ENCODE measurements at regions not wholly inside any gene's neighbourhood (a gene's known extent, or its start where the extent isn't known, plus 50 kb on each side); places are given as distances from the start of the nearest gene placed in this dataset.
"Not testable (repeated sequence)": the region's sequence is repeated elsewhere in the genome, so short reads cannot be mapped to it uniquely, and the experiment has no call there.

DNA sequence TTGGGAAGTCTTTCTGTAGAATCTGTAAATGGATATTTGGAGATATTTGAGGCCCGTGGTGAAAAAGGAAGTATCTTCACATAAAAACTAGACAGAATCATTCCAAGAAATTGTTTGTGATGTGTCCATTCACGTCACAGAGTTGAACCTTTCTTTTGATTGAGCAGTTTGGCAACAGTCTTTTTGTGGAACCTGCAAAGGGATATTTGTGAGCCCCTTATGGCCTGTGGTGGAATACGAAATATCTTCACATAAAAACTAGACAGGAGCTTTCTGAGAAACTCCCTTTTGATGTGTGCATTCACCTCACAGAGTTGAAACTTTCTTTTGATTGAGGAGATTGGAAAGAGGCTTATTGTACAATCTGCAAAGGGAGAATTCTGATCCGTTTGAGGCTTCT is 2980.4 kb downstream of the TUBA3C start:
- H3K4me1 ChIP-seq; H3K36me3 ChIP-seq; intact Hi-C loops (cut with DNase I; ENCODE audit: low total_unique reads); H3K27ac ChIP-seq; H3K27me3 ChIP-seq; H3K4me3 ChIP-seq: not testable (repeated sequence)
- DNase-seq: peak in 1 of 2 donors; percentile 21
- H3K9me3 ChIP-seq: peaks cover 0 to 32% (median 15%) of the 10 kb centered on the region in 4 donors
- 28 to 54% (median 48%) methylated on average over 3 to 4 of the region's 4 CpGs for WGBS, 5 donors

DNA sequence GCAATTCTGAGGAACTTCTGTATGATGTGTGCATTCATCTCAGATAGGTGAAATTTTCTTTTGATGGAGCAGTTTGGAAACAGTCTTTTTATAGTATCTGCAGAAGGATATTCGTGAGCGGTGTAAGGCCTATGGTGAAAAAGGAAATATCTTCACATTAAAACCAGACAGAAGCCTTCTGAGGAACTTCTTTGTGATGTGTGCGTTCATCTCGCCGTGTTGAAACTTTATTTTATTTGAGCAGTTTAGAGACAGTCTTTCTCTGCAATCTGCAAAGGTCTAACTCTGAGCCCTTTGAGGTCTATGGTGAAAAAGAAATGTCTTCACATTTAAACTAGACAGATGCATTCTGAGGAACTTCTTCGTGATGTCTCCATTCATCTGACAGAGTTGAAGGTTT is 3021.0 kb downstream of the TUBA3C start:
- H3K27ac ChIP-seq; intact Hi-C loops (cut with DNase I; ENCODE audit: low total_unique reads): not testable (repeated sequence)

DNA sequence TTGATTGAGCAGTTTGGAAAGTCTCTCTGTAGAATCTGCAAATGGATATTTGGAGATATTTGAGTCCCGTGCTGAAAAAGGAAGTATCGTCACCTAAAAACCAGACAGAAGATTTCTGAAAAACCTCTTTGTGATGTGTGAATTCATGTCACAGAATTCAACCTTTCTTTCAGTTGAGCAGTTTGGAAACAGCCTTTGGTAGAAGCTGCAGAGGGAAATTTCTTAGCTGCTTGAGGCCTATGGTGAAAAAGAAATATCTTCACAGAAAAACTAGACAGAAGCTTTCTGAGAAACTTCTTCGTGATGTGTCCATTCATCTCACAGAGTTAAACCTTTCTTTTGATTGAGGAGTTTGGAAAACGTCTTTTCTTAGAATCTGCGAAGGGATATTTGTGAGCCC is 3022.7 kb downstream of the TUBA3C start:
- DNase-seq; H3K27ac ChIP-seq; H3K4me3 ChIP-seq; H3K27me3 ChIP-seq; H3K4me1 ChIP-seq; intact Hi-C loops (cut with DNase I; ENCODE audit: low total_unique reads); H3K36me3 ChIP-seq: not testable (repeated sequence)
- peaks cover 18 to 51% (median 36%) of the 10 kb centered on the region in 4 donors for H3K9me3 ChIP-seq
- WGBS, 5 donors: 11 to 78% (median 56%) methylated on average over 1 to 3 of the region's 5 CpGs

More for the DNA sequence above, 3021.0 kb downstream of the TUBA3C start:
- not testable (repeated sequence) for H3K36me3 ChIP-seq, H3K4me1 ChIP-seq, H3K27me3 ChIP-seq, H3K4me3 ChIP-seq, DNase-seq
- peaks cover 19 to 59% (median 41%) of the 10 kb centered on the region in 4 donors for H3K9me3 ChIP-seq
- 48 to 61% (median 56%) methylated on average over 5 to 6 of the region's 6 CpGs for WGBS, 5 donors

GRCh38 chr13:16158016-16158415 is 3023.6 kb downstream of the TUBA3C start:
- peak in 1 of 2 donors; percentile 48 for DNase-seq
- H3K4me1 ChIP-seq; H3K27ac ChIP-seq; H3K4me3 ChIP-seq; H3K27me3 ChIP-seq; H3K36me3 ChIP-seq; intact Hi-C loops (cut with DNase I; ENCODE audit: low total_unique reads): not testable (repeated sequence)
- 48 to 75% (median 60%) methylated on average over 4 to 6 of the region's 6 CpGs for WGBS, 5 donors
- peaks cover 15 to 45% (median 30%) of the 10 kb centered on the region in 4 donors for H3K9me3 ChIP-seq

- H3K27ac ChIP-seq; H3K4me1 ChIP-seq; H3K4me3 ChIP-seq; H3K36me3 ChIP-seq; intact Hi-C loops (cut with DNase I; ENCODE audit: low total_unique reads); DNase-seq; H3K27me3 ChIP-seq: not testable (repeated sequence)
- peaks cover 0 to 42% (median 26%) of the 10 kb centered on the region in 4 donors for H3K9me3 ChIP-seq
- 66 to 78% (median 75%) methylated on average over 7 to 8 of the region's 8 CpGs for WGBS, 5 donors
Measured at GRCh38 chr13:16152849-16153248, 3028.8 kb downstream of the TUBA3C start.

DNA sequence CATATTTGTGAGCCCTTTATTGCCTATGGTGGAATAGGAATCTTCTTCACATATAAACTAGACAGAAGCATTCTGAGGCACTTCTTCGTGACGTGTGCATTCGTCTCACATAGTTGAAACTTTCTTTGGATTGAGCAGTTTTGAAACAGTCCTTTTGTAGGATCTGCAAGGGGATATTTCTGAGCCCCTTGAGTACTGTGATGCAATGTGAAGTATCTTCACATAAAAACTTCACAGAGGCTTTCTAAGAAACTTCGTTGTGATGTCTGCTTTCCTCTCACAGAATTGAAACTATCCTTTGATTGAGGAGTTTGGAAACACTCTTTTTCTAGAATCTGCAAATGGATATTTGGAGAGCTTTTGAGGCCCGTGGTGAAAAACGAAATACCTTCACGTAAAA is 3030.3 kb downstream of the TUBA3C start:
- H3K4me3 ChIP-seq; H3K4me1 ChIP-seq; H3K36me3 ChIP-seq; H3K27me3 ChIP-seq; H3K27ac ChIP-seq; intact Hi-C loops (cut with DNase I; ENCODE audit: low total_unique reads); DNase-seq: not testable (repeated sequence)
- WGBS, 5 donors: 60 to 73% (median 69%) methylated on average over 5 to 7 of the region's 7 CpGs
- peaks cover 0 to 43% (median 29%) of the 10 kb centered on the region in 4 donors for H3K9me3 ChIP-seq

- intact Hi-C loops (cut with DNase I; ENCODE audit: low total_unique reads): not testable (repeated sequence)
Measured at GRCh38 chr13:16149415-16149814, 3032.2 kb downstream of the TUBA3C start.

DNA sequence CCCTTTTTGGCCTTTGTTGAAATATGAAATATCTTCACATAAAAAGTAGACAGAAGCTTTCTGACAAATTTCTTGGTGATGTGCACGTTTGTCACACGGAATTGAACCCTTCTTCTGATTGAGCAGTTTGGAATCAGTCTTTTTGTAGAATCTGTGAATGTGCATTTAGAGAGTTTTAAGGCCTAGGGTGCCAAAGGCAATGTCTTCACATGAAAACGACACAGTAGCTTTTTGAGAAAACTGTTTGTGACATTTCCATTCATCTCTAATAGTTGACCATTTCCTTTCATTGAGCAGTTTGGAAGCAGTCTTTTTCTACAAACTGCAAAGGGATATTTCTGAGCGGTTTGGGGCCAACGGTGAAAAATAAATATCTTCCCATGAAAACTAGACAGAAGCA is 3036.0 kb downstream of the TUBA3C start:
- H3K4me3 ChIP-seq; intact Hi-C loops (cut with DNase I; ENCODE audit: low total_unique reads); H3K27ac ChIP-seq; H3K36me3 ChIP-seq; H3K4me1 ChIP-seq: not testable (repeated sequence)
- H3K9me3 ChIP-seq: peaks cover 13 to 58% (median 42%) of the 10 kb centered on the region in 4 donors
- WGBS, 5 donors: 28 to 52% (median 40%) methylated on average over 1 to 5 of the region's 5 CpGs
- peaks cover 0 to 12% (median 0%) of the 10 kb centered on the region in 3 donors for H3K27me3 ChIP-seq
- peak in 1 of 2 donors; percentile 12 for DNase-seq

More at GRCh38 chr13:16149415-16149814, 3032.2 kb downstream of the TUBA3C start:
- not testable (repeated sequence) for H3K4me3 ChIP-seq, DNase-seq, H3K27ac ChIP-seq, H3K36me3 ChIP-seq, H3K4me1 ChIP-seq, H3K27me3 ChIP-seq
- 72 to 77% (median 75%) methylated on average over 4 to 7 of the region's 10 CpGs for WGBS, 5 donors
- peaks cover 6 to 58% (median 39%) of the 10 kb centered on the region in 4 donors for H3K9me3 ChIP-seq

DNA sequence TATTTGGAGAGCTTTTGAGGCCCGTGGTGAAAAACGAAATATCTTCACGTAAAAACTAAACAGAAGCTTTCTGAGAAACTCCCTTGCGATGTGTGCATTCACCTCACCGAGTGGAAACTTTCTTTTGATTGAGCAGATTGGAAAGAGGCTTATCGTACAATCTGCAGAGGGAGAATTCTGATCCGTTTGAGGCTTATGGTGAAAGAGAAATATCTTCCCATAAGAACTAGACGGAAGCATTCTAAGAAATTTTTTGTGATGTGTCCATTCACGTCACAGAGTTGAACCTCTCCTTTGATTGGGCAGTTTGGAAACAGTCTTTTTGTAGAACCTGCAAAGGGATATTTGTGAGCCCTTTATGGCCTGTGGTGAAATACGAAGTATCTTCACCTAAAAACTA is 3040.3 kb downstream of the TUBA3C start:
- H3K27ac ChIP-seq; H3K36me3 ChIP-seq; H3K4me1 ChIP-seq; intact Hi-C loops (cut with DNase I; ENCODE audit: low total_unique reads); H3K4me3 ChIP-seq: not testable (repeated sequence)
- WGBS, 5 donors: 57 to 68% (median 64%) methylated on average over 6 to 10 of the region's 10 CpGs
- peaks cover 0 to 14% (median 0%) of the 10 kb centered on the region in 3 donors for H3K27me3 ChIP-seq
- DNase-seq: peak in 1 of 2 donors; percentile 16
- H3K9me3 ChIP-seq: peaks cover 13 to 42% (median 33%) of the 10 kb centered on the region in 4 donors

DNA sequence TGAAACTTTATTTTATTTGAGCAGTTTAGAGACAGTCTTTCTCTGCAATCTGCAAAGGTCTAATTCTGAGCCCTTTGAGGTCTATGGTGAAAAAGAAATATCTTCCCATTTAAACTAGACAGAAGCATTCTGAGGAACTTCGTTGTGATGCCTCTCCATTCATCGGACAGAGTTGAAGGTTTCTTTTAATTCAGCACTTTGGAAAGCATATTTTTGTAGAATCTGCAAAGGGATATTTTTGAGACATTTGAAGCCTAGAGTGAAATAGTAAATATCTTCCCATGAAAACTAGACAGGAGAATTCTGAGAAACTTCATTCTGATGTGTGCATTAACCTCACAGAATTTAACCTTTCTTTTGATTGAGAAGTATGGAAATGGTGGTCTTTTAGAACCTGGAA is 3044.8 kb downstream of the TUBA3C start:
- peaks cover 4 to 29% (median 23%) of the 10 kb centered on the region in 4 donors for H3K9me3 ChIP-seq
- H3K4me3 ChIP-seq; H3K4me1 ChIP-seq; DNase-seq; H3K27me3 ChIP-seq; H3K27ac ChIP-seq; H3K36me3 ChIP-seq; intact Hi-C loops (cut with DNase I; ENCODE audit: low total_unique reads): not testable (repeated sequence)
- WGBS, 5 donors: 42 to 54% (median 48%) methylated on average over 2 of the region's 2 CpGs

GRCh38 chr13:16128675-16129074 is 3052.9 kb downstream of the TUBA3C start:
- 60 to 91% (median 87%) methylated on average over 5 to 6 of the region's 6 CpGs for WGBS, 5 donors
- H3K27me3 ChIP-seq; H3K27ac ChIP-seq; H3K4me1 ChIP-seq; H3K36me3 ChIP-seq; H3K4me3 ChIP-seq; intact Hi-C loops (cut with DNase I; ENCODE audit: low total_unique reads): not testable (repeated sequence)
- peak in 1 of 2 donors; percentile 28 for DNase-seq
- H3K9me3 ChIP-seq: peaks cover 3 to 30% (median 20%) of the 10 kb centered on the region in 4 donors

- peak in 1 of 2 donors; percentile 7 for DNase-seq
- peaks cover 8 to 34% (median 22%) of the 10 kb centered on the region in 4 donors for H3K9me3 ChIP-seq
- H3K27ac ChIP-seq; intact Hi-C loops (cut with DNase I; ENCODE audit: low total_unique reads); H3K27me3 ChIP-seq; H3K36me3 ChIP-seq; H3K4me1 ChIP-seq; H3K4me3 ChIP-seq: not testable (repeated sequence)
- WGBS, 5 donors: 47 to 64% (median 59%) methylated on average over 6 of the region's 6 CpGs
Measured at GRCh38 chr13:16113391-16113790, 3068.2 kb downstream of the TUBA3C start.

All from stomach (tissue), 8 donors.